ENCODE measurements at regions not wholly inside any gene's neighbourhood (a gene's known extent, or its start where the extent isn't known, plus 50 kb on each side); places are given as distances from the start of the nearest gene placed in this dataset.

GRCh38 chr18:51478908-51479307, 281.4 kb upstream of the MEX3C start:
- Mint-ChIP-seq H3K36me3 (ENCODE audit: low read depth) (peaks cover 2% of the 10 kb centered on the region), H3K27ac (ENCODE audit: unreplicated experiment) (no peak overlapping the region), H3K4me3 (no peak overlapping the region), H3K27me3 (ENCODE audit: low read depth) (no peaks in the 10 kb centered on the region), H3K4me1 (no peaks in the 10 kb centered on the region), H3K9me3 (peaks cover 7% of the 10 kb centered on the region)
- no peak for DNase-seq (ENCODE audit: low read depth, low spot score)
- no peak for TF ChIP-seq CTCF (conservative IDR thresholded peaks at IDR 0.05)

- H3K4me1 Mint-ChIP-seq = no peaks in the 10 kb centered on the region
- no peak for TF ChIP-seq CTCF (conservative IDR thresholded peaks at IDR 0.05)
- peaks cover 4% of the 10 kb centered on the region for H3K9me3 Mint-ChIP-seq
- no peak for DNase-seq (ENCODE audit: low read depth, low spot score)
- H3K4me3 Mint-ChIP-seq = no peak overlapping the region
- no peaks in the 10 kb centered on the region for H3K27me3 Mint-ChIP-seq (ENCODE audit: low read depth)
- H3K36me3 Mint-ChIP-seq (ENCODE audit: low read depth) = peaks cover 2% of the 10 kb centered on the region
- H3K27ac Mint-ChIP-seq (ENCODE audit: unreplicated experiment) = no peak overlapping the region
Observed at GRCh38 chr18:51479736-51480135, 282.3 kb upstream of the MEX3C start.

GRCh38 chr18:51480407-51481261, 283.2 kb upstream of the MEX3C start:
- no peak for DNase-seq (ENCODE audit: low read depth, low spot score)
- no peak for TF ChIP-seq CTCF (conservative IDR thresholded peaks at IDR 0.05)
- H3K27me3 Mint-ChIP-seq (ENCODE audit: low read depth) = no peaks in the 10 kb centered on the region
- peaks cover 4% of the 10 kb centered on the region for H3K9me3 Mint-ChIP-seq
- H3K27ac Mint-ChIP-seq (ENCODE audit: unreplicated experiment) = no peak overlapping the region
- H3K4me3 Mint-ChIP-seq = no peak overlapping the region
- H3K4me1 Mint-ChIP-seq = no peaks in the 10 kb centered on the region
- H3K36me3 Mint-ChIP-seq (ENCODE audit: low read depth) = peaks cover 2% of the 10 kb centered on the region

GRCh38 chr18:51486735-51487366, 289.4 kb upstream of the MEX3C start:
- Mint-ChIP-seq H3K27ac (ENCODE audit: unreplicated experiment) (no peak overlapping the region), H3K9me3 (no peaks in the 10 kb centered on the region), H3K27me3 (ENCODE audit: low read depth) (peaks cover 2% of the 10 kb centered on the region), H3K4me1 (no peaks in the 10 kb centered on the region), H3K4me3 (no peak overlapping the region), H3K36me3 (ENCODE audit: low read depth) (no peaks in the 10 kb centered on the region)
- TF ChIP-seq CTCF (conservative IDR thresholded peaks at IDR 0.05) = no peak
- DNase-seq (ENCODE audit: low read depth, low spot score) = no peak

- H3K4me1 Mint-ChIP-seq = no peaks in the 10 kb centered on the region
- no peak for TF ChIP-seq CTCF (conservative IDR thresholded peaks at IDR 0.05)
- no peak overlapping the region for H3K27ac Mint-ChIP-seq (ENCODE audit: unreplicated experiment)
- no peak overlapping the region for H3K4me3 Mint-ChIP-seq
- DNase-seq (ENCODE audit: low read depth, low spot score) = no peak
- peaks cover 2% of the 10 kb centered on the region for H3K27me3 Mint-ChIP-seq (ENCODE audit: low read depth)
- no peaks in the 10 kb centered on the region for H3K36me3 Mint-ChIP-seq (ENCODE audit: low read depth)
- H3K9me3 Mint-ChIP-seq = no peaks in the 10 kb centered on the region
Observed at GRCh38 chr18:51490417-51490816, 292.9 kb upstream of the MEX3C start.
